ENCODE measurements at regions not wholly inside any gene's neighbourhood (a gene's known extent, or its start where the extent isn't known, plus 50 kb on each side); places are given as distances from the start of the nearest gene placed in this dataset.

GRCh38 chr21:14753466-14754258 is 207.5 kb upstream of the SAMSN1 start (continued):
- TF ChIP-seq AFF1 (IDR thresholded peaks at IDR 0.05; ENCODE audit: low read depth in 1 of 2, partially characterized antibody in 2 of 2): peak; percentile 84 to 91
- TF ChIP-seq BACH1 (tag; IDR thresholded peaks at IDR 0.05): 0 out of 2 replicates have a peak, but pooled peaks have one; percentile 37
- no peak for TF ChIP-seq ZBTB1 (CRISPR knock-in tag; IDR thresholded peaks at IDR 0.05; ENCODE audit: borderline replicate concordance, low read depth)
- 0 out of 2 replicates have a peak, but pooled peaks have one; percentile 19 for TF ChIP-seq VEZF1 (CRISPR knock-in tag; IDR thresholded peaks at IDR 0.05)
- no peak for TF ChIP-seq PHF21A (IDR thresholded peaks at IDR 0.05; ENCODE audit: borderline replicate concordance, low read depth)
- TF ChIP-seq TCF15 (CRISPR knock-in tag; IDR thresholded peaks at IDR 0.05): no peak
- TF ChIP-seq HMGXB4 (CRISPR knock-in tag; IDR thresholded peaks at IDR 0.05): no peak
- peak; percentile 70; the same call in 1 of the 2 replicates for TF ChIP-seq KLF6 (CRISPR knock-in tag; IDR thresholded peaks at IDR 0.05; ENCODE audit: borderline replicate concordance)
- TF ChIP-seq HDAC2 (IDR thresholded peaks at IDR 0.05): peak; percentile 95
- TF ChIP-seq CXXC5 (CRISPR knock-in tag; IDR thresholded peaks at IDR 0.05): peak; percentile 70
- TF ChIP-seq SMARCE1 (IDR thresholded peaks at IDR 0.05): peak; percentile 97
- TF ChIP-seq HNRNPH1 (optimal IDR thresholded peaks at IDR 0.05; ENCODE audit: low read depth, low read length): no peak
- TF ChIP-seq ZBTB5 (IDR thresholded peaks at IDR 0.05): no peak
- no peak for TF ChIP-seq CSDE1 (IDR thresholded peaks at IDR 0.05)
- TF ChIP-seq TAF1 (IDR thresholded peaks at IDR 0.05; ENCODE audit: control insufficient read depth, extremely low read depth, insufficient read depth, low read length, severe bottlenecking): no peak
- TF ChIP-seq PTBP1 (IDR thresholded peaks at IDR 0.05; ENCODE audit: low read depth, low read length): no peak
- TF ChIP-seq ZNF311 (CRISPR knock-in tag; IDR thresholded peaks at IDR 0.05): peak; percentile 76; the same call in 1 of the 2 replicates
- no peak for TF ChIP-seq SMARCB1 (IDR thresholded peaks at IDR 0.05; ENCODE audit: insufficient read length, low read depth)

Measured in K562 (cell line).